Heart left ventricle (tissue), 16 donors: ENCODE measurements at regions not wholly inside any gene's neighbourhood (a gene's known extent, or its start where the extent isn't known, plus 50 kb on each side); places are given as distances from the start of the nearest gene placed in this dataset.
A peak's percentile ranks its signal among the peaks of the same experiment; 100 is the strongest.

Experiments
- ATAC-seq, 4 donors: fragments of 200-7000 bp; cut with Tn5 transposase; one replicate each; pipeline ENCODE4 v1.9.1; 2020 to 2022; ENCODE audit warnings: moderate library complexity in 4 of 4, mild to moderate bottlenecking in 3 of 4, moderate number of reproducible peaks in 1 of 4
- DNase-seq, 5 donors: peaks; one replicate each; pipeline ENCODE4 v3.0.0-alpha.2; 2020
- H3K27ac ChIP-seq, 12 donors: fragments of 200-600 bp; sonication (generic) in 4 of 12; one replicate each; pipeline versions ENCODE4 v1.5.0 to v1.8.0; 2016 to 2022; ENCODE audit warnings: mild to moderate bottlenecking in 2 of 12
- H3K27me3 ChIP-seq, 9 donors: fragments of 200-600 bp; sonication (generic) in 2 of 9; one replicate each; pipeline versions ENCODE4 v1.5.1 to v1.8.0; 2016 to 2022; ENCODE audit warnings: mild to moderate bottlenecking in 3 of 9
- H3K36me3 ChIP-seq, 9 donors: fragments of 200-600 bp; sonication (generic) in 2 of 9; one replicate each; pipeline versions ENCODE4 v1.5.0 to v1.8.0; 2018 to 2022; ENCODE audit warnings: mild to moderate bottlenecking in 2 of 9
- H3K4me1 ChIP-seq, 12 donors: fragments of 200-600 bp; sonication (generic) in 4 of 12; one replicate each; pipeline versions ENCODE4 v1.5.0 to v1.8.0; 2016 to 2022; ENCODE audit warnings: mild to moderate bottlenecking in 3 of 12
- H3K4me3 ChIP-seq, 12 donors: fragments of 200-600 bp; sonication (generic) in 4 of 12; one replicate each; pipeline versions ENCODE4 v1.5.0 to v1.8.0; 2017 to 2022; ENCODE audit warnings: mild to moderate bottlenecking in 9 of 12, moderate library complexity in 4 of 12
- H3K9me3 ChIP-seq, 12 donors: fragments of 200-600 bp; sonication (generic) in 4 of 12; one replicate each; pipeline versions ENCODE4 v1.5.0 to v1.8.0; 2016 to 2022; ENCODE audit warnings: mild to moderate bottlenecking in 1 of 12
- CTCF ChIP-seq, 12 donors: fragments of 200-600 bp; sonication (generic) in 4 of 12; IDR thresholded peaks; one replicate each; pipeline versions ENCODE4 v1.5.0 to v1.8.0; 2018 to 2022; ENCODE audit warnings: antibody characterized with exemption in 12 of 12, mild to moderate bottlenecking in 5 of 12
- POLR2A ChIP-seq, 2 donors: fragments of 450-650 bp; IDR thresholded peaks; one replicate each; pipeline ENCODE4 v1.6.1; 2017; ENCODE audit warnings: antibody characterized with exemption in 2 of 2, mild to moderate bottlenecking in 2 of 2, moderate library complexity in 2 of 2
- WGBS, 4 donors: extraction: QIAGEN DNeasy Blood & Tissue Kit in 2 of 4; methylation state at CpG; one replicate each; pipeline versions ENCODE4 v1.1.5 to v1.1.7; 2013 to 2018; 5-methylcytosine and 5-hydroxymethylcytosine counted together
- intact Hi-C, 10 donors: fragments of 100-400 bp; cut with DNase I; formaldehyde crosslinking; loops; one replicate each; pipeline versions ENCODE4 v1.11.1 to v1.14.2; 2022
- donor health status: ischemic (EF 13 %, LVEDD 7.1; RV severe dilation, severe dysfunction).
- donor health status: healthy with polysubstance abuse.
- donor health status: DM: no; HTN: yes; CAD: no.
- donor health status: DM: no; HTN: no; CAD: no.
- donor health status: ischemic (EF 25% LVEDD 6.9; RV normal size, moderate dysfunction).
- donor health status: ischemic (EF 25% LVEDD 5.7; RV mildly dilated, moderate dysfunction).
- donor health status: healthy.
- donor health status: DM: yes; HTN: yes; CAD: no.
- donor health status: ischemic (EF 35%, LVEDD 5.7; RV mildly dilated, moderate dysfunction).
- donor health status: nonischemic (EF 11% LVEDD 7.7; RV severe dilation, severe dysfunction).
- donor health status: DM: yes; HTN: yes; CAD: no.
- donor health status: PGD.
- donor health status: ischemic (EF 29% LVEDD 5.4; RV normal size, mild dysfunction).
- donor health status: nonischemic (EF 23%, LVEDD 6.1; RV moderate dilation, normal function).

GRCh38 chr10:78766603-78767002, 302.2 kb upstream of the ZMIZ1 start:
- WGBS, 4 donors = 97 to 99% (median 98%) methylated on average over 4 of the region's 4 CpGs
- TF ChIP-seq CTCF (IDR thresholded peaks at IDR 0.05) = no peak
- H3K4me3 ChIP-seq = no peak overlapping the region
- no peaks in the 10 kb centered on the region for H3K9me3 ChIP-seq
- DNase-seq = no peak
- no peak overlapping the region for H3K27ac ChIP-seq
- no peaks in the 10 kb centered on the region for H3K36me3 ChIP-seq
- intact Hi-C loops = loop anchor here in 1 of 10 donors (10.0 kb wide), 1 partner anchor 122 kb away; no protein-coding TSS in a partner anchor
- ATAC-seq = no peak
- H3K4me1 ChIP-seq = peaks cover 0 to 26% (median 12%) of the 10 kb centered on the region in 12 donors
- no peaks in the 10 kb centered on the region for H3K27me3 ChIP-seq

- intact Hi-C loops = loop anchor here in 1 of 10 donors (10.0 kb wide), 1 partner anchor 123 kb away; no protein-coding TSS in a partner anchor
- Histone ChIP-seq H3K9me3 (no peaks in the 10 kb centered on the region), H3K4me1 (peaks cover 0 to 33% (median 16%) of the 10 kb centered on the region in 12 donors), H3K27me3 (no peaks in the 10 kb centered on the region), H3K4me3 (no peak overlapping the region), H3K27ac (peak overlapping the region in 4 of 12 donors; percentile 22 to 63 (median 44)), H3K36me3 (no peaks in the 10 kb centered on the region)
- DNase-seq (peak in 2 of 5 donors; percentile 46 to 55), ATAC-seq (peak in 2 of 4 donors; percentile 3 to 69)
- TF ChIP-seq CTCF (IDR thresholded peaks at IDR 0.05) (no peak), POLR2A (IDR thresholded peaks at IDR 0.05) (no peak)
- 84 to 89% (median 86%) methylated on average over 14 of the region's 14 CpGs for WGBS, 4 donors
Observed at GRCh38 chr10:78768041-78768835, 300.5 kb upstream of the ZMIZ1 start.

GRCh38 chr10:78768876-78769275, 299.9 kb upstream of the ZMIZ1 start:
- ATAC-seq (no peak), DNase-seq (peak in 2 of 5 donors; percentile 8 to 21)
- Histone ChIP-seq H3K27ac (peak overlapping the region in 3 of 12 donors; percentile 1 to 63 (median 54)), H3K4me1 (peaks cover 0 to 27% (median 12%) of the 10 kb centered on the region in 12 donors), H3K27me3 (no peaks in the 10 kb centered on the region), H3K4me3 (no peak overlapping the region), H3K9me3 (no peaks in the 10 kb centered on the region), H3K36me3 (no peaks in the 10 kb centered on the region)
- WGBS, 4 donors = 62 to 91% (median 71%) methylated on average over 4 to 5 of the region's 5 CpGs
- intact Hi-C loops = loop anchor here in 1 of 10 donors (10.0 kb wide), 1 partner anchor 124 kb away; no protein-coding TSS in a partner anchor
- TF ChIP-seq CTCF (IDR thresholded peaks at IDR 0.05) (no peak), POLR2A (IDR thresholded peaks at IDR 0.05) (no peak)

- no peaks in the 10 kb centered on the region for H3K36me3 ChIP-seq
- H3K27me3 ChIP-seq = no peaks in the 10 kb centered on the region
- H3K4me1 ChIP-seq = peaks cover 0 to 21% (median 6%) of the 10 kb centered on the region in 12 donors
- H3K27ac ChIP-seq = peak overlapping the region in 1 of 12 donors; percentile 16
- TF ChIP-seq POLR2A (IDR thresholded peaks at IDR 0.05) = no peak
- no peak for TF ChIP-seq CTCF (IDR thresholded peaks at IDR 0.05)
- WGBS, 4 donors = 95 to 98% (median 96%) methylated on average over 5 of the region's 5 CpGs
- DNase-seq = peak in 2 of 5 donors; percentile 13 to 21
- no peak for ATAC-seq
- H3K4me3 ChIP-seq = no peak overlapping the region
- no peaks in the 10 kb centered on the region for H3K9me3 ChIP-seq
- intact Hi-C loops = loop anchor here in 1 of 10 donors (10.0 kb wide), 1 partner anchor 125 kb away; no protein-coding TSS in a partner anchor
Observed at GRCh38 chr10:78769526-78769925, 299.2 kb upstream of the ZMIZ1 start.
